H9 (cell line): ENCODE measurements at regions not wholly inside any gene's neighbourhood (a gene's known extent, or its start where the extent isn't known, plus 50 kb on each side); places are given as distances from the start of the nearest gene placed in this dataset.

ENCODE experiments used
- DNase-seq: peaks from one replicate; pipeline ENCODE4 v3.0.0-alpha.2; 2017
- H2AFZ ChIP-seq: one replicate; pipeline ENCODE4 v1.6.1; 2013; ENCODE audit warnings: mild to moderate bottlenecking, low read length, control low read depth, moderate library complexity
- H2AK5ac ChIP-seq: 2 replicates; pipeline ENCODE4 v1.6.1; 2013; ENCODE audit warnings: low read length, control low read depth, mixed read lengths; ENCODE audit not compliant: insufficient read length
- H2BK120ac ChIP-seq: one replicate; pipeline ENCODE4 v1.6.1; 2013; ENCODE audit warnings: low read depth, mild to moderate bottlenecking, low read length, control low read depth, inconsistent platforms; ENCODE audit not compliant: poor library complexity, severe bottlenecking
- H2BK12ac ChIP-seq: 2 replicates; pipeline ENCODE4 v1.6.1; 2013; ENCODE audit warnings: low read length, control low read depth, mixed read lengths, low read depth; ENCODE audit not compliant: insufficient read length
- H2BK15ac ChIP-seq: 2 replicates; pipeline ENCODE4 v1.6.1; 2013; ENCODE audit warnings: low read depth, low read length, control low read depth
- H2BK20ac ChIP-seq: one replicate; pipeline ENCODE4 v1.6.1; 2013; ENCODE audit warnings: low read depth, mild to moderate bottlenecking, low read length, control low read depth, inconsistent platforms; ENCODE audit not compliant: poor library complexity, severe bottlenecking
- H2BK5ac ChIP-seq: 2 replicates; pipeline ENCODE4 v1.6.1; 2013; ENCODE audit warnings: low read length, control low read depth, mixed read lengths; ENCODE audit not compliant: insufficient read length
- H3K14ac ChIP-seq: 2 replicates; pipeline ENCODE4 v1.6.1; 2013; ENCODE audit warnings: low read length, control low read depth; ENCODE audit not compliant: insufficient read depth
- H3K18ac ChIP-seq: 2 replicates; pipeline ENCODE4 v1.6.1; 2013; ENCODE audit warnings: low read depth, mild to moderate bottlenecking, mixed read lengths, low read length, control low read depth; ENCODE audit not compliant: insufficient read length
- H3K23ac ChIP-seq: 2 replicates; pipeline ENCODE4 v1.6.1; 2013; ENCODE audit warnings: low read length, control low read depth, mixed read lengths, low read depth; ENCODE audit not compliant: insufficient read length
- H3K23me2 ChIP-seq: 2 replicates; pipeline ENCODE4 v1.6.1; 2013; ENCODE audit warnings: low read depth, mild to moderate bottlenecking, mixed read lengths, low read length, control low read depth; ENCODE audit not compliant: insufficient read length, poor library complexity, severe bottlenecking
- H3K27ac ChIP-seq: 2 replicates; pipeline ENCODE4 v1.5.1; 2013; ENCODE audit warnings: low read length, control low read depth, mixed read lengths, low read depth; ENCODE audit not compliant: insufficient read length
- H3K27me3 ChIP-seq: 2 replicates; pipeline ENCODE4 v1.6.1; 2013; ENCODE audit warnings: low read length, control low read depth, inconsistent platforms; ENCODE audit not compliant: insufficient read depth
- H3K4ac ChIP-seq: 2 replicates; pipeline ENCODE4 v1.6.1; 2013; ENCODE audit warnings: low read depth, mild to moderate bottlenecking, control low read depth, inconsistent platforms, low read length, moderate library complexity
- H3K4me1 ChIP-seq: 2 replicates; pipeline ENCODE4 v1.6.1; 2013; ENCODE audit warnings: low read length, control low read depth, inconsistent platforms; ENCODE audit not compliant: insufficient read depth
- H3K4me2 ChIP-seq: 2 replicates; pipeline ENCODE4 v1.6.1; 2013; ENCODE audit warnings: low read length, control low read depth, mixed read lengths; ENCODE audit not compliant: insufficient read length, insufficient read depth
- H3K56ac ChIP-seq: 2 replicates; pipeline ENCODE4 v1.6.1; 2013; ENCODE audit warnings: low read depth, mild to moderate bottlenecking, mixed read lengths, low read length, control low read depth; ENCODE audit not compliant: insufficient read length
- H3K79me1 ChIP-seq: 2 replicates; pipeline ENCODE4 v1.6.1; 2013; ENCODE audit warnings: low read depth, mild to moderate bottlenecking, moderate library complexity, low read length, control low read depth, inconsistent platforms; ENCODE audit not compliant: insufficient read depth, poor library complexity, severe bottlenecking
- H3K79me2 ChIP-seq: 2 replicates; pipeline ENCODE4 v1.6.1; 2013; ENCODE audit warnings: low read length, control low read depth, inconsistent platforms; ENCODE audit not compliant: insufficient read depth
- H3K9ac ChIP-seq: 2 replicates; pipeline ENCODE4 v1.6.1; 2013; ENCODE audit warnings: low read length, control low read depth, mixed read lengths; ENCODE audit not compliant: insufficient read length; ENCODE audit errors: extremely low read depth
- H3K9me3 ChIP-seq: one replicate; pipeline ENCODE4 v1.6.1; 2013; ENCODE audit warnings: low read depth, low read length, inconsistent platforms; ENCODE audit not compliant: control insufficient read depth
- H3T11ph ChIP-seq: one replicate; pipeline ENCODE4 v1.6.1; 2013; ENCODE audit warnings: mild to moderate bottlenecking, low read length, control low read depth, inconsistent platforms
- H4K20me1 ChIP-seq: one replicate; pipeline ENCODE4 v1.6.1; 2013; ENCODE audit not compliant: control insufficient read depth, insufficient read length, insufficient read depth
- H4K5ac ChIP-seq: 2 replicates; pipeline ENCODE4 v1.6.1; 2013; ENCODE audit warnings: low read depth, mild to moderate bottlenecking, mixed read lengths, low read length, control low read depth; ENCODE audit not compliant: insufficient read length
- H4K8ac ChIP-seq: replicated peaks from 2 replicates; pipeline ENCODE4 v1.6.1; 2013; ENCODE audit warnings: low read length, control low read depth, mixed read lengths, low read depth; ENCODE audit not compliant: insufficient read length
- H4K91ac ChIP-seq: 2 replicates; pipeline ENCODE4 v1.6.1; 2013; ENCODE audit warnings: low read depth, mild to moderate bottlenecking, moderate library complexity, mixed read lengths, low read length, control low read depth; ENCODE audit not compliant: insufficient read length
- H3K27ac Mint-ChIP-seq, 3 experiments: 2 replicates in 2 of 3; 3 replicates in 1 of 3; pipeline ENCODE4 v1.8.0; 2020 to 2021; ENCODE audit warnings: mixed read lengths in 3 of 3, mild to moderate bottlenecking in 1 of 3, moderate library complexity in 1 of 3
- H3K27me3 Mint-ChIP-seq: 2 replicates; pipeline ENCODE4 v1.8.0; 2021; ENCODE audit warnings: low read depth, mild to moderate bottlenecking, moderate library complexity, mixed read lengths
- H3K36me3 Mint-ChIP-seq, 3 experiments: 2 replicates in 2 of 3; 3 replicates in 1 of 3; pipeline ENCODE4 v1.8.0; 2020 to 2021; ENCODE audit warnings: low read depth in 3 of 3, mixed read lengths in 3 of 3; ENCODE audit not compliant: insufficient read depth in 1 of 3
- H3K4me1 Mint-ChIP-seq, 2 experiments: 2 replicates each; pipeline ENCODE4 v1.8.0; 2020; ENCODE audit warnings: mixed read lengths in 2 of 2
- H3K4me3 Mint-ChIP-seq, 2 experiments: 2 replicates in 1 of 2; 3 replicates in 1 of 2; pipeline ENCODE4 v1.8.0; 2020 to 2021; ENCODE audit warnings: mild to moderate bottlenecking in 2 of 2, mixed read lengths in 2 of 2, moderate library complexity in 1 of 2
- H3K9me3 Mint-ChIP-seq, 2 experiments: 2 replicates in 1 of 2; 3 replicates in 1 of 2; pipeline ENCODE4 v1.8.0; 2020; ENCODE audit warnings: mild to moderate bottlenecking in 2 of 2, mixed read lengths in 2 of 2, moderate library complexity in 1 of 2
- CTCF ChIP-seq: fragments of 200-600 bp; sonication (generic); conservative IDR thresholded peaks from 3 replicates; pipeline ENCODE4 v1.8.0; 2021; ENCODE audit warnings: antibody characterized with exemption, mild to moderate bottlenecking
- WGBS: extraction: QIAGEN DNeasy Blood & Tissue Kit; methylation state at CpG from one replicate; pipeline ENCODE4 v1.1.7; 2013; ENCODE audit warnings: missing lambda C conversion rate, low lambda C conversion rate, mixed read lengths; ENCODE audit not compliant: insufficient read length; ENCODE audit errors: extremely low coverage; 5-methylcytosine and 5-hydroxymethylcytosine counted together

DNA sequence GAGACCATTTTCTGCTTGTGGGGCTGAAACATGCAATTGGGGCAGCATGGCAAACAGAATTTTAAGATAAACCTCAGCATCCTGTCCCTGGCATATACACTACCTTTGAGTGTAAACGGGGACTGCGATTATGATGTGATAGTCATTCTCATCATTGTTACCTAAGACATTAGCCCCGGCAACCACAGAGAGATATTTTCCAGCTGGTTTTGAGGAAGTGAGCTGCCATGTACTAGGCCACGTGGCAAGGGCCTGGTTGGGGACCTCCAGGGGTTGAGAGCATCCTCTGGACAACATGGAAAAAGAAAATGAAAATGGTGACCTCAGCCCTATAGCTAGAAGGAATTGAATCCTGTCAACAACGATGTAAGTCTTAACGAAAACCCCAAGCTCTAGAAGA is 623.6 kb upstream of the CDH18 start:
- no CpG with 5 or more reads among the region's 6 CpGs for WGBS
- no peaks in the 10 kb centered on the region for H3K79me2 ChIP-seq
- no peak overlapping the region for H3K27ac ChIP-seq

More for the DNA sequence above, 623.6 kb upstream of the CDH18 start:
- no peak overlapping the region for H3T11ph ChIP-seq
- H2BK12ac ChIP-seq: no peak overlapping the region
- no peak overlapping the region for H2AK5ac ChIP-seq
- H2BK120ac ChIP-seq: no peak overlapping the region
- no peak overlapping the region for H3K14ac ChIP-seq
- H2BK20ac ChIP-seq: no peak overlapping the region
- H3K4ac ChIP-seq: no peak overlapping the region
- H4K5ac ChIP-seq: no peak overlapping the region
- H3K9me3 Mint-ChIP-seq: peaks cover 0 to 5% of the 10 kb centered on the region in 2 experiments; a peak in 1 of 5 replicates
- peaks cover 0 to 4% (median 0%) of the 10 kb centered on the region in 3 experiments; a peak in 3 of 7 replicates for H3K36me3 Mint-ChIP-seq
- H4K20me1 ChIP-seq: no peaks in the 10 kb centered on the region
- no peak overlapping the region for H4K91ac ChIP-seq
- no peaks in the 10 kb centered on the region for H3K27me3 Mint-ChIP-seq
- no peaks in the 10 kb centered on the region for H3K27me3 ChIP-seq
- H3K4me1 ChIP-seq: no peaks in the 10 kb centered on the region; the same call in 1 of the 2 replicates
- H3K9me3 ChIP-seq: no peaks in the 10 kb centered on the region
- H3K4me3 Mint-ChIP-seq: no peak overlapping the region
- no peak overlapping the region for H2BK5ac ChIP-seq
- H3K23me2 ChIP-seq: no peaks in the 10 kb centered on the region
- no peak overlapping the region for H2AFZ ChIP-seq
- no peak overlapping the region for H3K27ac Mint-ChIP-seq
- H3K18ac ChIP-seq: no peak overlapping the region
- H3K9ac ChIP-seq: no peak overlapping the region
- no peak overlapping the region for H3K23ac ChIP-seq
- H4K8ac ChIP-seq: no peak overlapping the region
- peaks cover 15 to 18% of the 10 kb centered on the region in 2 experiments for H3K4me1 Mint-ChIP-seq
- no peak overlapping the region for H3K4me2 ChIP-seq
- no peak overlapping the region for H3K56ac ChIP-seq
- TF ChIP-seq CTCF: no peak
- H3K79me1 ChIP-seq: no peaks in the 10 kb centered on the region
- no peak overlapping the region for H2BK15ac ChIP-seq
- no peak for DNase-seq
